ENCODE measurements at regions not wholly inside any gene's neighbourhood (a gene's known extent, or its start where the extent isn't known, plus 50 kb on each side); places are given as distances from the start of the nearest gene placed in this dataset.

- no peak for DNase-seq (ENCODE audit: low read depth in 4 of 4, low spot score in 3 of 4)
Observed at GRCh38 chr11:112632866-112633505, 328.2 kb upstream of the NCAM1 start.

- no peak for DNase-seq (ENCODE audit: low read depth in 4 of 4, low spot score in 3 of 4)
Observed at GRCh38 chr11:112634551-112634950, 326.7 kb upstream of the NCAM1 start.

- DNase-seq (ENCODE audit: low read depth in 4 of 4, low spot score in 3 of 4): no peak
Observed at GRCh38 chr11:112634995-112635737, 326.1 kb upstream of the NCAM1 start.

- DNase-seq (ENCODE audit: low read depth in 4 of 4, low spot score in 3 of 4): no peak
Observed at GRCh38 chr11:112637076-112637475, 324.1 kb upstream of the NCAM1 start.

GRCh38 chr11:112637876-112638275 is 323.3 kb upstream of the NCAM1 start:
- no peak for DNase-seq (ENCODE audit: low read depth in 4 of 4, low spot score in 3 of 4)

GRCh38 chr11:112639469-112639868 is 321.8 kb upstream of the NCAM1 start:
- DNase-seq (ENCODE audit: low read depth in 4 of 4, low spot score in 3 of 4): no peak

GRCh38 chr11:112643416-112643815 is 317.8 kb upstream of the NCAM1 start:
- DNase-seq (ENCODE audit: low read depth in 4 of 4, low spot score in 3 of 4): no peak

GRCh38 chr11:112644410-112645131 is 316.6 kb upstream of the NCAM1 start:
- DNase-seq (ENCODE audit: low read depth in 4 of 4, low spot score in 3 of 4): no peak

- DNase-seq (ENCODE audit: low read depth in 4 of 4, low spot score in 3 of 4): no peak
Observed at GRCh38 chr11:112649856-112650255, 311.4 kb upstream of the NCAM1 start.

GRCh38 chr11:112650527-112650926 is 310.7 kb upstream of the NCAM1 start:
- no peak for DNase-seq (ENCODE audit: low read depth in 4 of 4, low spot score in 3 of 4)

GRCh38 chr11:112651386-112651785 is 309.8 kb upstream of the NCAM1 start:
- DNase-seq (ENCODE audit: low read depth in 4 of 4, low spot score in 3 of 4): no peak

- DNase-seq (ENCODE audit: low read depth in 4 of 4, low spot score in 3 of 4): no peak
Observed at GRCh38 chr11:112652786-112653390, 308.3 kb upstream of the NCAM1 start.

GRCh38 chr11:112655371-112655770 is 305.8 kb upstream of the NCAM1 start:
- peak; percentile 63 to 73 (median 68) for DNase-seq (ENCODE audit: low read depth in 4 of 4, low spot score in 3 of 4)

- DNase-seq (ENCODE audit: low read depth in 4 of 4, low spot score in 3 of 4): no peak
Observed at GRCh38 chr11:112656772-112657428, 304.3 kb upstream of the NCAM1 start.

- peak in 1 of 4 donors; percentile 30 for DNase-seq (ENCODE audit: low read depth in 4 of 4, low spot score in 3 of 4)
Observed at GRCh38 chr11:112658431-112658878, 302.8 kb upstream of the NCAM1 start.

GRCh38 chr11:112661146-112661545 is 300.1 kb upstream of the NCAM1 start:
- DNase-seq (ENCODE audit: low read depth in 4 of 4, low spot score in 3 of 4): no peak

- DNase-seq (ENCODE audit: low read depth in 4 of 4, low spot score in 3 of 4): no peak
Observed at GRCh38 chr11:112661571-112661970, 299.6 kb upstream of the NCAM1 start.

GRCh38 chr11:112662554-112662953 is 298.7 kb upstream of the NCAM1 start:
- DNase-seq (ENCODE audit: low read depth in 4 of 4, low spot score in 3 of 4): no peak

- no peak for DNase-seq (ENCODE audit: low read depth in 4 of 4, low spot score in 3 of 4)
Observed at GRCh38 chr11:112663947-112664634, 297.1 kb upstream of the NCAM1 start.

GRCh38 chr11:112665291-112665690 is 295.9 kb upstream of the NCAM1 start:
- no peak for DNase-seq (ENCODE audit: low read depth in 4 of 4, low spot score in 3 of 4)
